ENCODE measurements at regions not wholly inside any gene's neighbourhood (a gene's known extent, or its start where the extent isn't known, plus 50 kb on each side); places are given as distances from the start of the nearest gene placed in this dataset.
"Not testable (repeated sequence)": the region's sequence is repeated elsewhere in the genome, so short reads cannot be mapped to it uniquely, and the experiment has no call there.

DNA sequence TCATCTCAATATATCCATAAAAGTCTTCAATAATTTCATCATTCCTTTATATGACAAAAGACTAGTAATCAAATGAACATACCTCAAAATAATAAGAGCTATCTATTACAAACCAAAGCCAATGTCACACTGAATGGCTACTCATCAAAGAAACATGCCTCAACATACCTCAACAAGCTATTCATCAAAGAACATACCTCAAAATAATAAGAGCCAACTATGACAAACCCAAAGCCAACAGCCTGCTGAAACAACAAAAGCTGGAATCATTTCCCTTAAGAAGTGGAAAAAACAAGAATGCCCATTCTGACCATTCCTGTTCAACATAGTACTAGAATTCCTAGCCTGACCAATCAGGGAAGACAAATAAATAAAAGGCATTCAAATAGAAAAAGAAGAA lies 1373.7 kb downstream of the BRINP3 start:
- DNase-seq (ENCODE audit: low spot score) = no peak

DNA sequence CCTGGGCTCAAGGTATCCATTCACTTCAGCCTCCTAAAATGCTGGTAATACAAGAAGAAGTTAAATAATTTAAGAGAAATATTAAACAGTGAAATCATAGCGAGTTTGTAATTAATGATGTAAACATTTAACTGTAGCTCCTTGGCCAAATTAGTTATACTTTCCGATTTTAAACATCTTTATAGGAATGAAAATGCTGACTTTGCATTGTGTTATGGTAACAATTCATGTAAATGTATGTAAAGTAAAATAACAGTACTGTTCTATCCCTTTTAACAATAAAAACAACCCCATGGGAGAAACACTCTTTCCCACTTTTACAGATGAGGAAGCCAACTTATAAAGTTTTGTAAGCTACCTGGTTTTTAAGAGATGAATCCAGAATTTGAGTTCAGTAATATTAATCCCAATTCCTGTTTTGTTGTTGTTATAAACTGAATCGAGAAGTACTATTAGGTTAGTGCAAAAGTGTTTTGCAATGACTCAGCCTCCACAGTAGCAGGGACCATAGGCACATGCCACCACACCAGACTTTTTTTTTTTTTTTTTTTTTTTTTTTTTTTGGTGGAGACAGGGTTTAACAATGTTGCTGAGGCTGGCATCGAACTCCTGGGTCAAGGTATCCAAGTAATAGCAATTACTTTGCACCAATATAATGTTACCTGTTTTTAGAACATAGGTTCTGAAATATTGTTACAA lies 1360.4 kb downstream of the BRINP3 start:
- no peak for DNase-seq (ENCODE audit: low spot score)

DNA sequence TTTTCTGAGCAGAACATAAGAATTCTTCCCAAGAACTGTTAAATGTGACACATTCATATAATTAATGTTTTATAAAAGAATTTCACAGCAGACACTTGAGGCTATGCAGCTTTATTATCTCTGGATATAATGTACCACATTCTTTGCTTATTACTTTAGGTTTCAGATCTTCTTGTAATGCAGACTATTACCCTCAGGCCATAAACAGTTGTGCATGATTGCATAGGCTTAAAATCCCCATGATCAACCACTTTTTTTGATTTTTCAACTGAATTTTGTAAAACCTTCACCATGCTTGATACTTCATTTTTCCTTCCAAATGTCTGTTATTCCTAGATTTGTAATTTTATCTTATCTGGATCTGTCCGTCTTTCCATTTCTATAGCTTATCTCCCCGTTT lies 1355.7 kb downstream of the BRINP3 start:
- no peak for DNase-seq (ENCODE audit: low spot score)

DNA sequence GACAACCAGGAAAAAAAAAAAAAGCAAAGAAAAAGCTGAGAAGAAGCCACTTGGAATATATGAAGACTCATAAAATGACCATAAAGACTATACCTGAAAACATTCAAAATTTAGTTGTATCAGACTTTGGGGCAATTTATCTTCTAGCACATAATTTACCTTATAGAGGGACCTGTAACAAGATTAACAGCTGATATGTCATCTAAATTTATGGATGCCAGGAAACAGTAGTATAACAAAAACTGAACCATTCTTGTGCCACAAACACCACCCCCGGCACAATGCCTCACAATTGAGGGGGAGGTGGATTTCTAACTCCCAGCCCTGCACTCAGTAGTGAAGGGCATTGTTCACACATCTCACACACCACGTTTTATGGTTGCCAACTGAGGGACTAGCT lies 1352.0 kb downstream of the BRINP3 start:
- no peak for DNase-seq (ENCODE audit: low spot score)

DNA sequence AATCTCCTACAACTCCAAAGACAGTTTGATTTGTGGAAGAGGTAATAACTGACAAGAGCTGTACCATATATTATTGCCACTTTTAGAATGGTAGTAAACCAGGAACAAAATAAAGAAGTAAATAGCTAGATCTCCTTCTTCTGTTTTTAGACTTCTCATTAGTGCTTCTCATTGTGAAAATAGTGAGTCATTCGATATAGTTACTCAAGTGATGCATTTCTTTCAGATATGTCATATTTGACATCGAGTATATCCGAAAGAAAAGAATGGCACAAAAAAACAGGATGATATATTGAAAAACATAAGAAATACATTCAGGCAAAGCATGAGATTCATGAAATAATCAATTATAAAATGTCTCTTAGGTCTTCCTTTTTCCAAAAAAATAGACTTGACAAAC lies 1346.1 kb downstream of the BRINP3 start:
- DNase-seq (ENCODE audit: low spot score) = no peak

DNA sequence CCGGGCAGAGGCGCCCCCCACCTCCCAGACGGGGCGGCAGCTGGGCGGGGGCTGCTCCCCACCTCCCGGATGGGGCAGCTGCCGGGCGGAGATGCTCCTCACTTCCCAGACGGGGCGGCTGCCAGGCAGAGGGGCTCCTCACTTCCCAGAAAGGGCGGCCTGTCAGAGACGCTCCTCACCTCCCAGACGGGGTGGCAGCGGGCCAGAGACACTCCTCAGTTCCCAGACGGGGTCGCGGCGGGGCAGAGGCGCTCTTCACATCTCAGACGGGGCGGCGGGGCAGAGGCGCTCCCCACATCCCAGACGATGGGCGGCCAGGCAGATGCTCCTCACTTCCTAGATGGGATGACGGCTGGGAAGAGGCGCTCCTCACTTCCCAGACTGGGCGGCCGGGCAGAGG lies 1337.9 kb downstream of the BRINP3 start:
- DNase-seq (ENCODE audit: low spot score) = not testable (repeated sequence)

DNA sequence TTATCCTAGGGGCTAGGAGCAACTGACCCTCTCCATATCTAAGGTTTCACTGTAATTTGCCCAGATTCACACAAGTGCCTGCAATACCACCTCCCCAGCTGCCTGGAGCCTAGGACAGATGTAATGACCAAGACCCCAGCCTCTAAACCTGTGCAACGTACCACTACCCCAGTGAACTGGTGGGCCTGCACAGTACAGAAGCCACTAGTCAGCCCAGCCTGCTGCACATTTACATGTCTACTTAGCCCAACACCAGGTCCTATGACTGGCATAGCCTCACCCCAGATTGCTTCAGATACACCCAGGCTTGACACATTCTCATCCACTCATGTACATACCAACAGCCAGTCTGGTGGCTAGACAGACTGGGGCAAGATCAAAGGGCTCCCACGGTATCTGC lies 1336.6 kb downstream of the BRINP3 start:
- no peak for DNase-seq (ENCODE audit: low spot score)

DNA sequence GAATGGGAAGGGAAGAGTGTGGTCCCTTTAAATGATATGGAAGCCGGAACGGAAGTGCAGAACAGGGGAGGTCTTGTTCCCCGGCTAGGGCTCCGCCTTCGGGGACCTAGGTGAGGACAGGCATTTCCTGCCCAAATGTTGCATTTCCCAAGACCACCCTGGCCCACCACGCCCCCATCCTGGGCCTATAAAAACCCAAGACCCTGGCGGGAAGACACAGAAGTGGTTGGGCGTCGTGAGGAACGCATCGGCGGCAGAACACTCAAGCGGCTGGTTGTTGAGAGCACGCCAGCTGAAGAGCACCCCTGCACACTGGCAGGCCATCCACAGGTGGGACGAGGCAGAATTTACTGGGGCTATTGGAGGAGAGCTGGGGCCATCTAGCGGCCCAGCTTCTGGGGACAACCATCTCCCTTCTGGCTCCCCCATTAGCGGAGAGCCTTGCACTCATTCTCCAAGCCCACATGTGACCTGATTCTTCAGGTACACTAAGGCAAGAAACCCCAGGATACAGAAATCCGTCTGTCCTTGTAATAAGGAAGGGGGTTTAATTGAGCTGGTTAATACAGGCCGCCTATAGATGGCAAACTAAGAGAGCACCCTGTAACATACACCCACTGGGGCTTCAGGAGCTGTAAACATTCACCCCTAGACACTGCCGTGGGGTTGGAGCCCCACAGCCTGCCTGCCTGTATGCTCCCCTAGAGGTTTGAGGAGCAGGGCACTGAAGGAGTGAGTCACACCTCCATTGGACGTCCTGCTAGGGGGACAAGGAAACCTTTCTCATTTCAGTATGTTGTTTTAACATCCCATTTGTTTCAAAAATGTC lies 1327.9 kb downstream of the BRINP3 start:
- no peak for DNase-seq (ENCODE audit: low spot score)

DNA sequence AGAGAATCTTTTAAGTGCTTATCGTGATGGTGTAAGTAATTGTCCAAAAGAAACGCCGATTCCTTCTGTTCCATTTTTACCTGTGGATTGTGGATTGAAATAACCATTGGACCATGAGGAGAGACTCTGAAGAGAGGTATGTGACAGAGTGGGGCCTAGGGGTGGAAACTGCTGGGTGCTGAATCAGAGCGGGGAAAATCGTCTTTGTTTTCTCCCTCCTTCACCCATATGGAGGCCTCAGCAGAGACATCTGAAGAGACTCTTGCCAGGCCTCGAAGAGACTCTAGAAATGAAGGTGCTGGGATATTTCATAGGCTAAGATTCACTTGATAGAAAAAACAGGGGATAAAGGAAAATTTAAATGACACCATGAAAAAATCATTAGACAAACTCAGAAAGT lies 1327.0 kb downstream of the BRINP3 start:
- no peak for DNase-seq (ENCODE audit: low spot score)

DNA sequence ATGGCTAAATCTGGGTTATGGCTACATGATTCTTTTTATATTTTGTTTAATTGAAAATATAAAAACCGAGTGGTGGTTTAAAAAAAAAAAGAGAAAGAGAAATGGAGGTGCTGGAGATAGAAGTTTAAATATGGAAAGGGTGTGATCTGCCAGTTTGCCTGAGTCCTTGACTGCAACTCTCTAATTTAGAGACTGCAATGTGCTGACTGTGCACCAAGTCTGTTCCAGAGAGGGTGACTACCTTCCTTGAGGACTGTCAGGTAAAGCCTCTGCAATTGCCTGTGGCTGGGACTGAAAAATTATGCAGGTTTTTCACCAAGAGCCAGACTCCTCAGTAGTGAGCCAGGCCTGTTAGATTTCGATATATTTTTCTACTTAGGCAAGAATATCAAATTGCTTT lies 1326.3 kb downstream of the BRINP3 start:
- no peak for DNase-seq (ENCODE audit: low spot score)

DNA sequence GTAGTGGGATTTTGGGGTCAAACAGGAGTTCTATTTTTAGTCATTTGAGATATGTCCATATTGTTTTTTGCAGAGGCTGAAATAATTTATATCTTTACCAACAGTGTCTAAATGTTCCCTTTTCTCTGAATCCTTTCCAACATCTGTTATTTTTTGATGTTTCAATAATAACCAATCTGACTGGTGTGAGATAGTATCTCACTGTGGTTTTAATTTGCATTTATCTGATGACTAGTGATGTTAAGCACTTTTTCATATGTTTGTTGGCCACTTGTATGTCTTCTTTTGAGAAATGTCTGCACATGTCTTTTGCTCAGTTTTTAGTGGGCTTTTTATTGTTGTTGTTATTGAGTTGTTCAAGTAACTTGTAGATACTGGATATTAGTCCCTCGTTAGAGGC lies 1325.0 kb downstream of the BRINP3 start:
- DNase-seq (ENCODE audit: low spot score) = no peak

DNA sequence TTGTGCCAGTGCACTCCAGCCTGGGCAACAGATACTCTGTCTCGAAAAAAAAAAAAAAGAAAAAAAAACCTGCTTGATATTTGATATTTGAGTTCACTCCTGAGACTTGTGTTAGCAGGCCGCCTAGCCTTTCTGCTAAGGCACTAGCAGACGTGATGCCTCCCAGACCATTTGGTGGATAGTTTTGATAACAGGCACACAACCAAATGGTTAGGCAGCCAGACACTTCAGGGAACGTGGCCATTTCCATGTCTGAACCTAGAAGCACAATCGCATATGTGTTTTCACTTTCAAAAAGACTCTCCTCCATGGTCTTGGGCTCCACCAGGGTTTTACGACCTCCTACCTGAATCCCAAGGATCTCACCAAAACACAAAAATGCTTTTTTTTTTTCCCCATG lies 1319.5 kb downstream of the BRINP3 start:
- no peak for DNase-seq (ENCODE audit: low spot score)

DNA sequence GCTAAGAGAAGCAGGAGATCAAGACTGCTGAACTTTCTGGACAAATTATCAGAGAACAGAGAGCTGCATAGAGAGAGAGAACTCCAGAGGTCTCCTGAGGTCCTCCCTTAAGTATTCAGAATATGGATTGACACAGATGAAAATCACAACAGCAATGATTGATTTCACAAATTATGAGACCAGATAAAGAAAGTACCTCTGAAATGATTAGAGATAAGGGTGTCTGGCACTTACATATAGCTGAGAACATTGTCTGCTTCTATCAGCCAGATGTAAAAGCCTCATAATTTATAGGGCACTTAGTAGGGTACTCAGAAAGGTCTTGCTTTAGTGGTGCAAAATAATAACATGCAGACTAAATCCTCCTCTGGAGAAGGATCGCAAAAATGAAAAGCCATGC lies 1301.8 kb downstream of the BRINP3 start:
- DNase-seq (ENCODE audit: low spot score) = no peak

DNA sequence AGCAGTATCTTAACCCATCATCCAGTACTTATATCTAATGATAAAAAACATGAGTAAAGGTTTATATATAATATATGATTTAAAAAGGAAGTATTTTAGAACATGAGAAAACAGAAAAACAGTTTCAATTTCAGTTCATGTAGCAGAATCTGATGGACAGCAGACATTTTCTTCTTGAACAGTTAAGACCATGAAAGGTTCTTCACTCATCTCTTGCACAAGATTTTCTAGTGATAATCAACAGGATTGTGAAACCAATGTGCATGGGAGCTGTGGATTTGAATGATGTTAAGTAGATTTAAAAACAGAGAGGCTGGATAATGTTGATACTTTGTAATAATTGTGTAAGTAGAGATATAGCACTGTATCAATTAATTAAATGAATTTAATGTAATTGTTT lies 1297.6 kb downstream of the BRINP3 start:
- DNase-seq (ENCODE audit: low spot score) = no peak

DNA sequence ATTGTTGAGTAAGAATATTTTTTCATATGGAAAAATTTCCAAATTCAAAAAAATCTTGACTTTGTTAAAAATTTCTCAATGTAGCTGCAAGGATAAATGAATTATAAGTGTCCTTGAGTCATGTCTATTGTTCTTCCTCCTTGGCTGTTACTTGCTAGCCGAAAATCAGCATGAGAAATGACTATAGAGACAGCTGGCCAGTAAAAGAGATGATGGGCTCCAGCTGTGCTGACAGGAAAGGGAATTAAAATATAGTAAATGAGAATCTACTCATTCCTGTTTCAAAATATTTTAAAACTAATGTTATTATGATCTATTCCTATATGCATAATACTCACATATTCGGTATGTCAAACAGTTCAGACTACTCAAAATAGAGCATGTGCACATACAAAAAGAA lies 1292.6 kb downstream of the BRINP3 start:
- no peak for DNase-seq (ENCODE audit: low spot score)

DNA sequence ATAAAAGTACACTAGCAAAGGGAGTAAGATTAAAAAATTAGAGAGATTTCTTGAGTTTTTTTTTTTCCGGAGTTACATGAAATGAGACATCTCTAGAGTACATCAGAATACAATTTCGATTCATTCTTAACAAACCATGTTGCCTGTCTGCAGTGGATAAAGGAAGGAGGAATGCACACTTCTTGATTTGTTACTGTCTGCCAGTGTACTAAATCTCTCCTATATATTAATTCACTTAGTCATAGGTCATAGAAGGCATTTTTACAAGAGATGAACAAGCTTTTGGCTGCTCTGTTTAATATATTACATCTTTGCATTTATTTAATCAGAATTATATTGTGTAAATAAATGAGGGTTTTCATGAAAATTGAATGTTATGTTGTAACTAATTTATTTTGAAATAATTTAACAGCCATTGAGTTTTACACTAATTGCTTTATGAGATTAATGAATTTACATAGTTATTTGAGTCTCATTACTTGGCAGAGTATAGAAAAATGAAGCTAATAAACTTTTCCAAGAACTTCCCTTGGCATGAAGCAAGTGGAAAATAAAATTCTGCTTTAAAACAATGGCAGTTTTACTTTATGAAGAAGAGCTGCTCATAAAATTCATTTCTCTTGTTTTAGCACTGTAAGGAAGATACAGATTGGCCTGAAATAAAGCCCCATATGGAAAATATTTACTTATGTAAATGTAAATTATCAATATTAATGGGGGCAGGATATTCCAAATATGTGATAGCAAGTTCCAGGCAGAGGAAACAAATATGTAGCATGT lies 1284.7 kb downstream of the BRINP3 start:
- DNase-seq (ENCODE audit: low spot score) = no peak

DNA sequence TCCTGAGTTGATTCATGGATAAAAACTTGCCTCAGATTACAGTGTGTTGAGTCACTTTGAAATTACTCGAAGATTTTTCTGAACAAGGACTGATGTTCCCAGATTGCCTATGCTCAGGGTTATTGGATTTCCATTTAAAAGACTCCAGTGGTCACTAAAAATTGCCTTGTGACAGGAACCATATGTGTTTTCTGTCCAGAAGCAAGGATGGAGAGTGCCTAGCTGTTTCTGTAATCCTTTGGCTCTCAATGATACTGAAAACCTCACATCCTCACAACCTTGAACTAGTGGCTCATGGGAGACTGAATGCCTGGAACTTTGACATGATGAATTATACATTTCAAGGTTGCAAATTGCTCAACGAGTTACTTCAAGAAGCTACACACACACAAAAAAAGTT lies 1271.8 kb downstream of the BRINP3 start:
- DNase-seq (ENCODE audit: low spot score) = no peak

DNA sequence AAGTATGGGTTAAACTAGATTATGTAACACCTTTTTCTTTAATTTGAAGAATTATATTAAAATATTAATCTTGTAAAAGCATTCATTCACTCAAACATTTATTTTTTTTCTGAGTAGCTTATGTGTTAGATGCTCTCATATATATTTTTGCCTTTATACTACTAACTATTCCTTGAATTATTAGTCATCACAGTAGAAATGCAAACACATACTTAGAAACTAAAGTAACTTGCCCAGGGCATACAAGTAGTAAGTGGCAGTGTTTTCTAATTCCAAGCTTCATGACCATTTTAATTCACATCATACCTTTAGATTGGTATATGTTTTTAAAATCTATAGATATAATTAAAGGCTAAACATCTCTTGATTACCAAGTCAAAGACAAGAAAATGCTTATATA lies 1271.0 kb downstream of the BRINP3 start:
- DNase-seq (ENCODE audit: low spot score) = no peak

DNA sequence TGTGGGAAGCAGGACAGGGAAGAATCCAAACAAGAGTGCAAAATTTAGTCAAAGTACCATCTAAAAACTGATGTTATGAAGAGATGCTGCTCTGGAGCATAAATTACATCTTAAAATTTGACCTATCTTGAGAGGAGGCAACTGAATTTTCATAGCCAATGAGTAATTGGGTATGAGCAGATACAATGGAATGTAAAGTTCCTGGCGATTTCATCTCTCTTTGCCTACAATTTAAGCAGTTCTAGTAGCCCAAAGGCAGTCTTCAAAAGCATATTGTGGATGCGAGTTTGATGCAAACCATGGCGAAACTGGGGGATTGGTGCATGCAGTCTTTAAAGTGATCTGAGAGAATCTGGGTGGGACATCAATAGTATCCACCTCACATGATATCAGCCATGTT lies 1265.9 kb downstream of the BRINP3 start:
- no peak for DNase-seq (ENCODE audit: low spot score)

DNA sequence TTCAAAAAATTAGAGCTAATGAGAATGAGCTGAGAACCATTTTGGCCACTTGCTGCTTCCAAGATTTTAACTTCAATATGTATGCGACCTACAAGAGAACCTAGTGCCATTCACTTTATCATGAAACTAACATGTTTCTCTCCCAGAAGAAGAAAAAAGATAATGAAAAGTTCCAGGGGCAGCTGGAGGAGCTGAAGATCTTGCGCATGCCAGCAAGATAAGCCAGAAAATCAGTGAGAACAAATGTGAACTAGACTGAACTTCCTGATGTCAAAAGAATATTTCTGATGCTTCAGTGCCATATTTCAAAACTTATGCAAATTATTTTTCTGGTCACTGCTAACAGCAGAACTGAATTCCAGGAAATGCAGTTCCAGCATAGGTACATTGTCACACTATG lies 1265.1 kb downstream of the BRINP3 start:
- DNase-seq (ENCODE audit: low spot score) = no peak

DNA sequence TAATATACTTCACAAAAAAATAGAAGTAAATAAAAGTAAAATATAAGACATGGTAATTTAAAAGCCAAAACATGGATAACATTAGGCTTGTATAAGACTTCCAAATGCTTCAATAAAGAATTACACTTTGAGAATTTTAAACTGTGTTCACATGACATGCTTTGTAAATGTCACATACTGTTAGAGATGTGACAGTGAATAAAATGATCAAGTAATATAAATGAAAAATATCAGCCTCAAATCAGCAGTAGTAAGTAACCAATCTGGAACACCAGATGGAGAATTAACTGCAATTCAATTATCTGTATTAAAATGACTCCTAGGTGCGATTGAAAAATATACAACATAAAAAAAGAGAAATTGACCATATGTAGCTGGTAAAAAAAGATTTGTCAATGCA lies 1260.8 kb downstream of the BRINP3 start:
- no peak for DNase-seq (ENCODE audit: low spot score)

DNA sequence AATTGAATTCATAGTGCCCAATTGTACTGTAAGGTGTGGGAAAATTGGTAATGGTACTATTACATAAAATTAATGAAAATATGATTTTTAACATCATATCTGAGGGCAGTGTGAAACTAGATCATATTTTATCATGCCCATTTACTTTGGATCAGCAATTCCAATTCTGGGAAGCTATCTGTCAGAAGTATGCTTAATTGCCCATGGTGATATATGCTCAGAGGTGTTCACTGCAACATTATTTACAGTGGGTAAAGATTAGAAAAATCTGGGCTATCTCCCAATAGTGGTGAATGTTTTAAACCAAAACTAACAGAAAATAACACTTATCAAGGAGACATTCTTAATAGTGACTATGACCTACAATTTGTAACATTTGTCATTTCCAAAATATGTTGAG lies 1260.0 kb downstream of the BRINP3 start:
- DNase-seq (ENCODE audit: low spot score) = no peak

DNA sequence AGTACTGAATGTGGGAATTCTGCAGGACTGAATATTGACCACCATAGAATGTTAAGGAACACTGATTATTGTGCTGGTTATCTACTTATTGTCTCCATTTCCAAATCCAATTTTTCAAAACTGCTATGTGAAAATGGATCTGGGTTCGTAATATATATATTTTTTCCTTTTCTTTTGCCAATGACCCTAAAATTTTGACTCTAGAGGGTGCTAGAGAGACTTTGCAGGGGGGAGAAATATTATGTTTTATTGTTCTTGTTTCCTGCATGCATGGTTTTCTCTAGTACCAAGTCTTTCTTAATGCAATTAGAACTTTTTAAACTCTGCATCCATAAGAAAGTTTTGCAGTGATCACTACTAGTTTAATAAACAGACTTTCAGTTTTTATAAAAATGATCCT lies 1256.9 kb downstream of the BRINP3 start:
- no peak for DNase-seq (ENCODE audit: low spot score)
